HL-60 (cell line): ENCODE measurements at regions not wholly inside any gene's neighbourhood (a gene's known extent, or its start where the extent isn't known, plus 50 kb on each side); places are given as distances from the start of the nearest gene placed in this dataset.

ENCODE experiments used
- DNase-seq, 2 experiments: peaks; one replicate each; pipeline ENCODE4 v3.0.0-alpha.2; 2010 to 2020; ENCODE audit warnings: low read depth in 1 of 2, low spot score in 1 of 2
- H3K27ac ChIP-seq: fragments of 250-450 bp; sonication (Bioruptor Pico); replicated peaks from 2 replicates; pipeline ENCODE4 v1.5.1; 2020; ENCODE audit warnings: mild to moderate bottlenecking, moderate library complexity
- H3K27me3 ChIP-seq: fragments of 250-450 bp; sonication (Bioruptor Pico); 2 replicates; pipeline ENCODE4 v1.5.1; 2021; ENCODE audit warnings: mild to moderate bottlenecking, moderate library complexity; ENCODE audit not compliant: insufficient read depth, poor library complexity, severe bottlenecking
- H3K4me3 ChIP-seq: replicated peaks from 2 replicates; pipeline ENCODE4 v1.5.1; 2011; ENCODE audit warnings: mild to moderate bottlenecking, control low read depth, low read length; ENCODE audit not compliant: insufficient read depth
- GABPA ChIP-seq: IDR thresholded peaks from 2 replicates; pipeline ENCODE4 v1.6.1; 2012; ENCODE audit warnings: low read depth
- POLR2AphosphoS5 ChIP-seq: IDR thresholded peaks from 2 replicates; pipeline ENCODE4 v1.6.1; 2012; ENCODE audit warnings: low read depth
- SPI1 ChIP-seq: IDR thresholded peaks from 2 replicates; pipeline ENCODE4 v1.6.1; 2012; ENCODE audit warnings: low read depth, mild to moderate bottlenecking, borderline replicate concordance
- TF ChIP-seq, protein P1 (sequence below): IDR thresholded peaks from one replicate; pipeline ENCODE4 v1.5.1; 2011; ENCODE audit warnings: low read length, control low read depth, inconsistent platforms; ENCODE audit not compliant: insufficient read depth
- TF ChIP-seq, protein P2 (sequence below): IDR thresholded peaks from 2 replicates; pipeline ENCODE4 v1.6.1; 2012; ENCODE audit warnings: low read depth; ENCODE audit not compliant: insufficient replicate concordance

DNA sequence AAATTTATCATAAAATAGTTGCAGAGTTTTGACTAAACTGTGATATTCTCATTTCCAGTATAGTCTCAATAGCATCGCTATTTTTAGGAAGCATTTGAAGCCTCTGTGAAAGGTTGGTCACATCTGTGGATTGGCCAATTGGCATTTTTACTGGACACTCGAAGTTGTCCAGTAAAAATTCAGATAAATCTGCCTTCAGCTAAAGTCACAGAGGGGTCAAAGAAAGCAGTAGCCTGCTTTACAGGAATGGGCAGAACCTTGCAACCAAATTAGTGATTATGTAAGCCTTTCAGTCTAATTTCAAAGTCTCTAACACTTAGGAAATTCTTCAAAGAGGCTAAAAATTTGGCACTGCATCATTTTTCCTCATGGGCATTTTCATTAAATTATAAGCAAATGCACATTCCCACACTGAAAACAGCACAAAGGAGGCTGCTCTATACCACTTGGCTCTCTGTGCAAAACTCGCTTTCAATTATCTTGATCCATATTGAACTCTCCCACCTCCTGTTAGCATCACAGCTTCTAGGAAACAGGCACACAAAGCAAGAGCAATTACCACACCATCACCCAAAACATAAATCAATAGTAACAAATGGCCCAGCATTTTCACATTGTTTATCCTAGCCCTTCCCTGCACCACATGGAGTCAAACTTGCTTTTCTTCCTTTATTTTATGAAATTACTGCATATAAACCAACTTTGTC, 318.5 kb upstream of the DUSP10 start:
- no peak overlapping the region for H3K4me3 ChIP-seq
- DNase-seq, result no peak
- no peak overlapping the region for H3K27ac ChIP-seq
- no peaks in the 10 kb centered on the region for H3K27me3 ChIP-seq
- TF ChIP-seq SPI1 (no peak), POLR2AphosphoS5 (no peak)
- TF ChIP-seq, protein P1, sequence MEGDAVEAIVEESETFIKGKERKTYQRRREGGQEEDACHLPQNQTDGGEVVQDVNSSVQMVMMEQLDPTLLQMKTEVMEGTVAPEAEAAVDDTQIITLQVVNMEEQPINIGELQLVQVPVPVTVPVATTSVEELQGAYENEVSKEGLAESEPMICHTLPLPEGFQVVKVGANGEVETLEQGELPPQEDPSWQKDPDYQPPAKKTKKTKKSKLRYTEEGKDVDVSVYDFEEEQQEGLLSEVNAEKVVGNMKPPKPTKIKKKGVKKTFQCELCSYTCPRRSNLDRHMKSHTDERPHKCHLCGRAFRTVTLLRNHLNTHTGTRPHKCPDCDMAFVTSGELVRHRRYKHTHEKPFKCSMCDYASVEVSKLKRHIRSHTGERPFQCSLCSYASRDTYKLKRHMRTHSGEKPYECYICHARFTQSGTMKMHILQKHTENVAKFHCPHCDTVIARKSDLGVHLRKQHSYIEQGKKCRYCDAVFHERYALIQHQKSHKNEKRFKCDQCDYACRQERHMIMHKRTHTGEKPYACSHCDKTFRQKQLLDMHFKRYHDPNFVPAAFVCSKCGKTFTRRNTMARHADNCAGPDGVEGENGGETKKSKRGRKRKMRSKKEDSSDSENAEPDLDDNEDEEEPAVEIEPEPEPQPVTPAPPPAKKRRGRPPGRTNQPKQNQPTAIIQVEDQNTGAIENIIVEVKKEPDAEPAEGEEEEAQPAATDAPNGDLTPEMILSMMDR, result no peak

DNA sequence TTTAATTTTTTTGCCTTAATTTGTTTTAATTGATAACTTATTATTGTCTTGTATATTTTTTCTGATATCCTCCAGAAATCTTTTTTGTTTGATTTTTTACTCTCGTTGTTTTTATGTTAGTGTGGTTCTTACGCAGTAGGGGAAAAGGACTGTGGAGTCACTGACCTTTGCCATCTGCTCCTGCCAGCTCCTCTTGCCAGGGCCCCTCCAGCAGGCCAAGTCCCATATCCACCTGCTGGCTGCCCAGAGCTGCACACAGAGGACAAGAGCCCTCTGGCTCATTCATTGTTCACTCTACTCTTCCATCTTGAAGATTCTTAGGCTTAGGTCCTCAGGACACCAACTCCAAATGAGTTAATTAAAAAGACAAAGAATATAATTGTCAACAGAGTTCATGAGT, 316.4 kb upstream of the DUSP10 start:
- no peak for DNase-seq
- Histone ChIP-seq H3K27me3 (no peaks in the 10 kb centered on the region), H3K27ac (no peak overlapping the region), H3K4me3 (no peak overlapping the region)
- TF ChIP-seq GABPA, result no peak
- no peak for TF ChIP-seq POLR2AphosphoS5

DNA sequence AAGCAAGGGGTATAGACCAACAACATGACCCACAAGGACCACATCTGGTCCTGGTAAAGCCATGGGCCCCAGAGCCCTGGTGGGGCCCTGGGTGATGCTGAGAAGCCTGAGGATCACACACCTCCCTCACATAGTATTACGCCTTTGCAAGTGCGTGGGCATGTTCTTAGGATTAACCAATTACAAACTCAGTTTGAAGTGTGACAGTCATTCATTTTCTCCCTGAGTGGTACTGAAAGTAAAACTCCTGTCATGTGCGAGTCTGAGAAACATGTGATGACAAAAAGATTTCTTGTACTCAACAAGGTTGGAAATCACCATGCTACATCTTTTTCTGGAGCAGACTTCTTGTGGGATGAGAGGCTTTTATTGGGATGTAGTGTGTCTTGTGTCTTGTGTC, 315.3 kb upstream of the DUSP10 start:
- DNase-seq, result no peak
- Histone ChIP-seq H3K27me3 (no peaks in the 10 kb centered on the region), H3K27ac (no peak overlapping the region), H3K4me3 (no peak overlapping the region)
- no peak for TF ChIP-seq POLR2AphosphoS5
- TF ChIP-seq, protein P2, sequence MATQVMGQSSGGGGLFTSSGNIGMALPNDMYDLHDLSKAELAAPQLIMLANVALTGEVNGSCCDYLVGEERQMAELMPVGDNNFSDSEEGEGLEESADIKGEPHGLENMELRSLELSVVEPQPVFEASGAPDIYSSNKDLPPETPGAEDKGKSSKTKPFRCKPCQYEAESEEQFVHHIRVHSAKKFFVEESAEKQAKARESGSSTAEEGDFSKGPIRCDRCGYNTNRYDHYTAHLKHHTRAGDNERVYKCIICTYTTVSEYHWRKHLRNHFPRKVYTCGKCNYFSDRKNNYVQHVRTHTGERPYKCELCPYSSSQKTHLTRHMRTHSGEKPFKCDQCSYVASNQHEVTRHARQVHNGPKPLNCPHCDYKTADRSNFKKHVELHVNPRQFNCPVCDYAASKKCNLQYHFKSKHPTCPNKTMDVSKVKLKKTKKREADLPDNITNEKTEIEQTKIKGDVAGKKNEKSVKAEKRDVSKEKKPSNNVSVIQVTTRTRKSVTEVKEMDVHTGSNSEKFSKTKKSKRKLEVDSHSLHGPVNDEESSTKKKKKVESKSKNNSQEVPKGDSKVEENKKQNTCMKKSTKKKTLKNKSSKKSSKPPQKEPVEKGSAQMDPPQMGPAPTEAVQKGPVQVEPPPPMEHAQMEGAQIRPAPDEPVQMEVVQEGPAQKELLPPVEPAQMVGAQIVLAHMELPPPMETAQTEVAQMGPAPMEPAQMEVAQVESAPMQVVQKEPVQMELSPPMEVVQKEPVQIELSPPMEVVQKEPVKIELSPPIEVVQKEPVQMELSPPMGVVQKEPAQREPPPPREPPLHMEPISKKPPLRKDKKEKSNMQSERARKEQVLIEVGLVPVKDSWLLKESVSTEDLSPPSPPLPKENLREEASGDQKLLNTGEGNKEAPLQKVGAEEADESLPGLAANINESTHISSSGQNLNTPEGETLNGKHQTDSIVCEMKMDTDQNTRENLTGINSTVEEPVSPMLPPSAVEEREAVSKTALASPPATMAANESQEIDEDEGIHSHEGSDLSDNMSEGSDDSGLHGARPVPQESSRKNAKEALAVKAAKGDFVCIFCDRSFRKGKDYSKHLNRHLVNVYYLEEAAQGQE, result no peak
- TF ChIP-seq, protein P1, result no peak
- no peak for TF ChIP-seq SPI1
- TF ChIP-seq GABPA, result no peak

DNA sequence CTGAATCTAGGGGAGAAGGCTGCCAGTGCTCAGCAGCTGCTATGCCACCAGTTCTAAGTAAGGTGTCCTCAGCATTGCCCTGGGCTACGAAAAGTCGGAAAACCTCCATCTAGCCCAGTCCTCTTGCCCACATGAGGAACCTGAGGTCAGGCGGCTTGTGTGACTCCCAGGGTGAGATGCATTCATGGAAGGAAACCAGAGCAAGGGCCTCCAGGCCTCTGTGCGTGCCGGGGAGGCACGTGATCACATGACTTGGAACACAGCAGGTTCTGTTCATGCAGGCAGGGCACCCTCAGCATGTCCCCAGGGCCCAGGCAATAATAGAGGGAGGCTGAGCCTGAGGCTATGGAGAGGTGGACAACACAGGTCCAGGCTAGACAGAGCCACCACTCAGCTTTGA, 312.5 kb upstream of the DUSP10 start:
- Histone ChIP-seq H3K27me3 (no peaks in the 10 kb centered on the region), H3K4me3 (no peak overlapping the region), H3K27ac (no peak overlapping the region)
- DNase-seq, result peak; percentile 57 to 63
- TF ChIP-seq GABPA, result no peak
- TF ChIP-seq, protein P1, result no peak
- TF ChIP-seq POLR2AphosphoS5, result no peak
- TF ChIP-seq SPI1, result no peak
- TF ChIP-seq, protein P2, result no peak
